WI38 (cell line): ENCODE measurements at regions not wholly inside any gene's neighbourhood (a gene's known extent, or its start where the extent isn't known, plus 50 kb on each side); places are given as distances from the start of the nearest gene placed in this dataset.

Experiments
- H3K4me3 ChIP-seq: 2 replicates; pipeline ENCODE4 v1.5.1; 2011; ENCODE audit warnings: low read depth, mild to moderate bottlenecking, control low read depth, low read length
- TF ChIP-seq, protein P1 (sequence below): IDR thresholded peaks from 2 replicates; pipeline ENCODE4 v1.5.1; 2012; ENCODE audit warnings: low read depth, mild to moderate bottlenecking, control low read depth, low read length

DNA sequence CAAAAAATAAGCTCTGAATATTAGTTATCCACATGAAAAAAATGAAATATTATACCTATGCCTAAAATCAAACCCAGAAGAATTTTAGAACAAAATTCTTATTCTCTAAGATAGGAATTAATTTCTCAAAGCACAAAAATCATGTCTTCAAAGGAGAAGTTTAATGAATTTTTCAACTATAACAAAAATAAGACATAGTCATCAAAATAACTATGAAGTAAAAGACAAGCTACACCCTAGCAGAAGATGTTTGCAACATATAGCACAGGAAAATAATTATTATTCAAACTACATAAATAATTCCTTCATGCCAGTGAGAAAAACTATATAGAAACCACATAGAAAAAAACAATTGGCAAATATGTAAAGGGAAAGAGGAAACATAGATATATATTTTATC is 1203.6 kb upstream of the GJE1 start:
- TF ChIP-seq, protein P1, sequence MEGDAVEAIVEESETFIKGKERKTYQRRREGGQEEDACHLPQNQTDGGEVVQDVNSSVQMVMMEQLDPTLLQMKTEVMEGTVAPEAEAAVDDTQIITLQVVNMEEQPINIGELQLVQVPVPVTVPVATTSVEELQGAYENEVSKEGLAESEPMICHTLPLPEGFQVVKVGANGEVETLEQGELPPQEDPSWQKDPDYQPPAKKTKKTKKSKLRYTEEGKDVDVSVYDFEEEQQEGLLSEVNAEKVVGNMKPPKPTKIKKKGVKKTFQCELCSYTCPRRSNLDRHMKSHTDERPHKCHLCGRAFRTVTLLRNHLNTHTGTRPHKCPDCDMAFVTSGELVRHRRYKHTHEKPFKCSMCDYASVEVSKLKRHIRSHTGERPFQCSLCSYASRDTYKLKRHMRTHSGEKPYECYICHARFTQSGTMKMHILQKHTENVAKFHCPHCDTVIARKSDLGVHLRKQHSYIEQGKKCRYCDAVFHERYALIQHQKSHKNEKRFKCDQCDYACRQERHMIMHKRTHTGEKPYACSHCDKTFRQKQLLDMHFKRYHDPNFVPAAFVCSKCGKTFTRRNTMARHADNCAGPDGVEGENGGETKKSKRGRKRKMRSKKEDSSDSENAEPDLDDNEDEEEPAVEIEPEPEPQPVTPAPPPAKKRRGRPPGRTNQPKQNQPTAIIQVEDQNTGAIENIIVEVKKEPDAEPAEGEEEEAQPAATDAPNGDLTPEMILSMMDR: no peak
- H3K4me3 ChIP-seq: no peak overlapping the region

DNA sequence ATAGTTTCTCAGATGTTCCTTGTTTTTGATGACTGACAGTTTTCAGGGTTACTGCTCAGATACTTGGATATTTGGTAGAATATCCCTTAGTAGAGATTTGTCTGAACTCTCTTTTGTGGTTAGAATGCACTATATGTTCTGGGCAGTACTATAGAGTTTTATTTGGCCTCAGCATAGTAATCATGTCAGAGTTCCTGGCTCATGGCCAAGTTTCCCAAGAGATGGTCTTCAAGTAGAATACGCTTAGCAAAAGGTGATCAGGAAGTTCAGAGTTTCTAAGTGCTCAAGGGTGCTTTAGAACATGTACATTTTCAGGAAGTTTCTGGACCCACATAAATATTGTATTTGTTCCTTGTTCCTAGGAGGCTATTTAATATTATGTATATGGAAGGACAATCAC is 1209.7 kb upstream of the GJE1 start:
- no peak overlapping the region for H3K4me3 ChIP-seq
- TF ChIP-seq, protein P1: no peak

DNA sequence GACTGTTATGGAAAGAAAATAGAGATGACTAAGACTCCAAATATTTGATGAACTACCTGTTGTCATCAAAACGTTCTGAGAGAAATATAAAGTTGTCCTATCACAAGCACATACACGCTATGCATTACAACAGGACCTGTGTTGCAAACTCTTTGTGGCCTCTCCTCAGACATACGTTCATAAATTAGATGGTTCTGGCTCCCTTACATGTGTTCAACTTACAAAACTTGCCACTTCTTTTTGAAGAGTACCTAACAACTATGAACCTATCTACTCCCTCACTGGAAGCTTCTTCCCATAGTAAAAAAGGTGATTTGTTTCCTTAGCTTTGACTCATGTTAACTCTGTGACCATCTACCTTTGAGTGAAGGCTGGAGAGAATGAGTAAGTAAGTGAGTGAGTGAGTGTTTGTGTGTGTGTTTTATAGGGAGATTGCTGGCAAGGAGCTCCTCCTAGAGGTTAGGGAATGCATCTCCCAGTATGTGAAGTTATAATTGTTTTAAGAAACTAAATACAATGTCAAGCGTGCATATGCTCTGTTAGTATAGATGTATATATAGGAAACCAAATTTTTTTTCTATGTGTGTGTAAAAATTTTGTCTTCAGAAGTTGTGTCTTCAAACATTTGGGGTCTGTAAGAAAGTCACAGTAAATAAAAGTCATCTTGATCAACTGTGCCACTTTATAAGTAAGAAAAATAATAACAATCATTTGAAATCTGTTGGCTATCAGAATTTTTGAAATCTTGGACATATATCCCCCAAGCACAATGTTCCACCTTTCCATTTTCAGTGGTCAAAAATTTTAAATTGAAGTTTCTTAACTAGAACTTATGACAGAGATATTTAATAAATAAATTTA is 1211.1 kb upstream of the GJE1 start:
- TF ChIP-seq, protein P1: peak; percentile 45
- H3K4me3 ChIP-seq: no peak overlapping the region

DNA sequence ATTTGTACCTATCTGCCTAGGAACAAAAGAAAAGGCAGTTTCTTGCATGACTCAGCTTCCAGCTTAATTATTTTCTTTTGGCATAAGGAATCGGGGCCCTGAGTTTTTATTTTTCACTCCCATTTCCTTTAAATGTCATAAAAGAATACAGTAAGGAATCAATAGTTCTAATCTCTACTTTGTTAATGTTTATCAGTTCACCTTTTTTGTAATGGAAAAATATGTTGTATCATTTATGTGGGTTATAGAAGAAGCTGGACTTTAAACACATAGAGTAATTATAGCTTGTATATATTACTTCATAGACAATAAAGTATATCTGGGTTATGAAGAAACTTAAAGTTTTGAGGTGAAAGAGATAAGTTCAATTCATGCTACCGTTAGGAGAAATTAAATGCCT is 1214.8 kb upstream of the GJE1 start:
- TF ChIP-seq, protein P1: no peak
- H3K4me3 ChIP-seq: no peak overlapping the region

DNA sequence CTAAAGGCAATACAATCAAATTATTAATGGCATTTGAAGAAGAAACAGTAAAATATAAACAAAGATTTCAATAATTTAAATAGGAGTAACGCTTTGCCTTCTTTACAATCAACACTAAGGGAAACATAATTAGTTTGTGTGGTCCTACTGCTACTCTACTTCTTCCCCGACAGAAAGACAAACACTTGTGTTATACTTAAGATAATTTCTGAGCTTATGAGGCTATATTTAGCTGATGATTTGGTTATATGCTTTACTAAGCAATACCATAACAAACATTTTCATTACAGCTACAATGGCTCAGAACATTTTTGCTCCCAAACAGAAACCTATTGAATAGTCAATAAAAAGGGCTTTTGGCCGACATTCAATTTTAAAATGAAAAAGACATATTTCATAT is 1217.2 kb upstream of the GJE1 start:
- TF ChIP-seq, protein P1: no peak

DNA sequence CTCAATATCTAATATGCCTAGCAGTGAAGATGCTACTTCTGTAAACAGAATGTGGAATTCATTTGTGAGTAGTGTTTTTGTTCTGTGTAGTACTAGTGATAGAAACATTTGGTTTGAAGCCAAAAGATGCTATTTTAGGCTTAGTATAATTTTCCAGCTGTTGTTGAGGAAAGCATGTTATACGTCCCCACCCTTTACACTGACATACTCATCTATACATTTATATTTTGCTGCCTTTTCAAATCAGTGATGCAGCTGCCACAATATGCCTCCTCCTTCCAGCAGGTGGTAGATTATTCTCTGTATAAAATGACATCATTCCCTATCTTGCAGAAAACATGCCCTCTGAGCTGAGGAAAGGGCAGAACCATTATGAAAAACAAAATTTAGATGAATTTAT is 1217.6 kb upstream of the GJE1 start:
- TF ChIP-seq, protein P1: no peak
- H3K4me3 ChIP-seq: no peak overlapping the region

More for the DNA sequence above, 1217.2 kb upstream of the GJE1 start:
- no peak overlapping the region for H3K4me3 ChIP-seq

DNA sequence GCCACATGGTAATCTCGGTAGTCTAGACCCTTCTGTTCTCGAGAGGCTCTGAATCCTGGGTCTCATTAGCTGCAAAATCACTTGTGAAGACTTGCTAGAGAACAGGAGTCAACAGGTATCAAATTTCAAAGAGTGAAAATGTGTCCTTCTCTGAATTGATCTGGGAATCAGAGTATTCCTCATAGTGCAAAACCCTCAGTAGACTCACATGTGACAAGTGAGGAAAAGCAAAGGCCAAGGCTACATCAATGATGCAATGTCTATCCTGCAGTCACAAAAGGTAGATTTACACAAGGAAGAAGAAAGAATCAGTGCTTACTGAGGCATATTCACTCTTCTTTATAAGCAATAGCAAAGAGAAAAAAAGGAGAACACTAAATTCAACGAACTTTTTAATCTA is 1220.0 kb upstream of the GJE1 start:
- H3K4me3 ChIP-seq: no peak overlapping the region
- TF ChIP-seq, protein P1: no peak
